ENCODE measurements at regions not wholly inside any gene's neighbourhood (a gene's known extent, or its start where the extent isn't known, plus 50 kb on each side); places are given as distances from the start of the nearest gene placed in this dataset.

DNA sequence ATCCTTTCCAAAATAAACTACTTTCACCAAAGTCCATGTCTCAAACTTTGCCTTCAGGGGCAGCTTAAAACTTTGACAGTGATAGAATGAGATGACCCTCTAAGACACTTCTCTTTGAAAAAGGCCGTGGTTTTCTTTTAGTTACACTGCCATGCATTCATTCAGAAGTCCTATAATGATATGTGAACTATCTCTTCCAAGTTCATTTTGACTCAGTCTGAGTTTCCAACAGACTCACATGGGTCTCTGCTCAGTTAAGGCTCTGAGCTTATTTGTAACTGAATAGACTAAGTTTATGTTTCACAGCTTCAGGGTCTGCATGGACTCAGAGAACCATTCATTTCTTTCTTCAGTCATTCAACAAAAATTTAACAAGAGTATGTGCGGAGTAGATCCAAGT lies 208.9 kb upstream of the PRSS1 start:
- no peak for TF ChIP-seq CTCF (IDR thresholded peaks at IDR 0.05)
- TF ChIP-seq POLR2A (IDR thresholded peaks at IDR 0.05), result no peak
